ENCODE measurements at regions not wholly inside any gene's neighbourhood (a gene's known extent, or its start where the extent isn't known, plus 50 kb on each side); places are given as distances from the start of the nearest gene placed in this dataset.

- TF ChIP-seq EZH2phosphoT487 (IDR thresholded peaks at IDR 0.05; ENCODE audit: low read depth, severe bottlenecking, unreplicated experiment) (no peak), CTCF (IDR thresholded peaks at IDR 0.05; ENCODE audit: poor library complexity) (no peak)
These were observed 1251.2 kb upstream of the CDH8 start for GRCh38 chr16:63287401-63287800.
